MM.1S (cell line): ENCODE measurements at regions not wholly inside any gene's neighbourhood (a gene's known extent, or its start where the extent isn't known, plus 50 kb on each side); places are given as distances from the start of the nearest gene placed in this dataset.
A peak's percentile ranks its signal among the peaks of the same experiment; 100 is the strongest.

Experiments used
- DNase-seq: peaks from one replicate; pipeline ENCODE4 v3.0.0-alpha.2; 2015
- H2AFZ ChIP-seq: fragments of 300-600 bp; sonication (generic); 2 replicates; pipeline ENCODE4 v1.6.0; 2016; ENCODE audit warnings: antibody characterized with exemption, low read length
- H3F3A ChIP-seq: fragments of 300-600 bp; sonication (generic); 2 replicates; pipeline ENCODE4 v1.6.1; 2016; ENCODE audit warnings: mild to moderate bottlenecking, antibody characterized with exemption, low read length, moderate library complexity, mixed read lengths; ENCODE audit not compliant: insufficient read depth
- H3K27ac ChIP-seq: fragments of 300-600 bp; sonication (generic); 2 replicates; pipeline ENCODE4 v1.5.1; 2016; ENCODE audit warnings: mild to moderate bottlenecking, low read length
- H3K27me3 ChIP-seq: fragments of 300-600 bp; sonication (generic); replicated peaks from 2 replicates; pipeline ENCODE4 v1.6.0; 2016; ENCODE audit warnings: low read length; ENCODE audit not compliant: insufficient read depth
- H3K36me3 ChIP-seq: fragments of 300-600 bp; sonication (generic); replicated peaks from 2 replicates; pipeline ENCODE4 v1.6.1; 2016; ENCODE audit warnings: mild to moderate bottlenecking, low read length, mixed read lengths; ENCODE audit not compliant: insufficient read depth
- H3K4me1 ChIP-seq: fragments of 300-600 bp; sonication (generic); 2 replicates; pipeline ENCODE4 v1.6.1; 2016; ENCODE audit warnings: low read length, mixed read lengths
- H3K4me2 ChIP-seq: fragments of 300-600 bp; sonication (generic); 2 replicates; pipeline ENCODE4 v1.6.0; 2016; ENCODE audit warnings: low read depth, low read length
- H3K4me3 ChIP-seq: fragments of 300-600 bp; sonication (generic); 2 replicates; pipeline ENCODE4 v1.5.1; 2016; ENCODE audit warnings: low read length, mixed read lengths
- H3K79me2 ChIP-seq: fragments of 300-600 bp; sonication (generic); 2 replicates; pipeline ENCODE4 v1.6.1; 2016; ENCODE audit warnings: mixed run types, low read length, mixed read lengths
- H3K9ac ChIP-seq: fragments of 300-600 bp; sonication (generic); 2 replicates; pipeline ENCODE4 v1.6.1; 2016; ENCODE audit warnings: low read length, mixed read lengths
- H3K9me2 ChIP-seq: fragments of 300-600 bp; sonication (generic); replicated peaks from 2 replicates; pipeline ENCODE4 v1.6.1; 2016; ENCODE audit warnings: mild to moderate bottlenecking, low read length, mixed read lengths; ENCODE audit not compliant: insufficient read depth
- H3K9me3 ChIP-seq: fragments of 300-600 bp; sonication (generic); replicated peaks from 2 replicates; pipeline ENCODE4 v1.6.1; 2016; ENCODE audit warnings: mild to moderate bottlenecking, low read length, mixed read lengths; ENCODE audit not compliant: insufficient read depth
- H4K20me1 ChIP-seq: fragments of 300-600 bp; sonication (generic); 2 replicates; pipeline ENCODE4 v1.6.1; 2016; ENCODE audit warnings: mild to moderate bottlenecking, low read length, moderate library complexity, mixed read lengths; ENCODE audit not compliant: insufficient read depth
- EZH2 ChIP-seq: fragments of 300-600 bp; sonication (generic); optimal IDR thresholded peaks from 2 replicates; pipeline ENCODE3; 2017; ENCODE audit warnings: low read depth, mild to moderate bottlenecking, antibody characterized with exemption, low read length, mixed read lengths
- EZH2phosphoT487 ChIP-seq: fragments of 300-600 bp; sonication (generic); IDR thresholded peaks from 2 replicates; pipeline ENCODE4 v1.6.1; 2018; ENCODE audit warnings: antibody characterized with exemption, low read length
- TF ChIP-seq, protein P1 (sequence below): fragments of 300-600 bp; sonication (generic); IDR thresholded peaks from 2 replicates; pipeline ENCODE4 v1.5.1; 2016; ENCODE audit warnings: antibody characterized with exemption, low read length, mixed read lengths

- Histone ChIP-seq H3K4me1 (peaks cover 21% of the 10 kb centered on the region), H3K9ac (peak overlapping the region; percentile 12; the same call in 1 of the 2 replicates), H3K79me2 (no peaks in the 10 kb centered on the region), H4K20me1 (no peaks in the 10 kb centered on the region), H3K36me3 (no peaks in the 10 kb centered on the region), H3K4me2 (peak overlapping the region; percentile 67), H2AFZ (peak overlapping the region; percentile 28; the same call in 1 of the 2 replicates), H3F3A (peaks cover 16% of the 10 kb centered on the region), H3K9me3 (no peaks in the 10 kb centered on the region), H3K4me3 (peak overlapping the region; percentile 47), H3K9me2 (no peaks in the 10 kb centered on the region), H3K27ac (peak overlapping the region; percentile 60; the same call in 1 of the 2 replicates), H3K27me3 (no peaks in the 10 kb centered on the region)
- TF ChIP-seq, protein P1, sequence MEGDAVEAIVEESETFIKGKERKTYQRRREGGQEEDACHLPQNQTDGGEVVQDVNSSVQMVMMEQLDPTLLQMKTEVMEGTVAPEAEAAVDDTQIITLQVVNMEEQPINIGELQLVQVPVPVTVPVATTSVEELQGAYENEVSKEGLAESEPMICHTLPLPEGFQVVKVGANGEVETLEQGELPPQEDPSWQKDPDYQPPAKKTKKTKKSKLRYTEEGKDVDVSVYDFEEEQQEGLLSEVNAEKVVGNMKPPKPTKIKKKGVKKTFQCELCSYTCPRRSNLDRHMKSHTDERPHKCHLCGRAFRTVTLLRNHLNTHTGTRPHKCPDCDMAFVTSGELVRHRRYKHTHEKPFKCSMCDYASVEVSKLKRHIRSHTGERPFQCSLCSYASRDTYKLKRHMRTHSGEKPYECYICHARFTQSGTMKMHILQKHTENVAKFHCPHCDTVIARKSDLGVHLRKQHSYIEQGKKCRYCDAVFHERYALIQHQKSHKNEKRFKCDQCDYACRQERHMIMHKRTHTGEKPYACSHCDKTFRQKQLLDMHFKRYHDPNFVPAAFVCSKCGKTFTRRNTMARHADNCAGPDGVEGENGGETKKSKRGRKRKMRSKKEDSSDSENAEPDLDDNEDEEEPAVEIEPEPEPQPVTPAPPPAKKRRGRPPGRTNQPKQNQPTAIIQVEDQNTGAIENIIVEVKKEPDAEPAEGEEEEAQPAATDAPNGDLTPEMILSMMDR = no peak
- TF ChIP-seq EZH2phosphoT487 = no peak
- TF ChIP-seq EZH2 = no peak
- peak; percentile 87 for DNase-seq
Observed at GRCh38 chr5:165360784-165361542, 1855.5 kb downstream of the MAT2B start.

DNA sequence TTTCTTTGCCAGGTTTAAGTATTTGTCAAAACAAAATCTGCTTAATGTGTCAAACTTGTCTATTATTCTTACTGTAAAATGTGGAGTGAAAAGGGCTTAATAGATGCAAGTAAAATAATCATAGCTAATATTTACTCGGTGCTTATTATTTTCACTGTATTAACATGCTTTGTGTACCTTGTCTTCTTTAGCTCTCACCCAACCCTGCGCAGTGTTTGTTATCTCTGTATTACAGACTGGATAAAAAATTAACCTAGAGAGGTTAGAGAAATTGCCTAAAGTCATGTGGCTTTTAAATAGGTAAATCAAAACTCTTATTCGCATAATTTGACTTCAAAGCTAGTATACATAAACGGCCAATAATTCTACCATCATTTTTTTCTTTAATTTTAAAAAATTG is 1864.8 kb downstream of the MAT2B start:
- Histone ChIP-seq H3K79me2 (no peaks in the 10 kb centered on the region), H3K4me2 (no peak overlapping the region), H3K9me3 (no peaks in the 10 kb centered on the region), H3F3A (no peaks in the 10 kb centered on the region), H3K9me2 (no peaks in the 10 kb centered on the region; the same call in 1 of the 2 replicates), H3K4me3 (no peak overlapping the region), H2AFZ (no peak overlapping the region), H4K20me1 (no peaks in the 10 kb centered on the region), H3K4me1 (no peaks in the 10 kb centered on the region), H3K27ac (no peak overlapping the region), H3K36me3 (no peaks in the 10 kb centered on the region), H3K9ac (no peak overlapping the region), H3K27me3 (no peaks in the 10 kb centered on the region)
- TF ChIP-seq EZH2phosphoT487 (no peak), EZH2 (no peak)
- TF ChIP-seq, protein P1 = no peak
- no peak for DNase-seq

- Histone ChIP-seq H3K4me3 (no peak overlapping the region), H3K4me1 (no peaks in the 10 kb centered on the region), H3K9me2 (no peaks in the 10 kb centered on the region; the same call in 1 of the 2 replicates), H3K27me3 (no peaks in the 10 kb centered on the region), H3K27ac (no peak overlapping the region), H3F3A (no peaks in the 10 kb centered on the region), H3K9ac (no peak overlapping the region), H3K9me3 (no peaks in the 10 kb centered on the region), H3K4me2 (no peak overlapping the region), H3K79me2 (no peaks in the 10 kb centered on the region), H3K36me3 (no peaks in the 10 kb centered on the region), H4K20me1 (no peaks in the 10 kb centered on the region), H2AFZ (no peak overlapping the region)
- no peak for DNase-seq
- no peak for TF ChIP-seq EZH2phosphoT487
- TF ChIP-seq, protein P1 = no peak
- TF ChIP-seq EZH2 = no peak
Observed at GRCh38 chr5:165370794-165371193, 1865.4 kb downstream of the MAT2B start.
